Neural crest cell (in vitro differentiated cells): ENCODE measurements at regions not wholly inside any gene's neighbourhood (a gene's known extent, or its start where the extent isn't known, plus 50 kb on each side); places are given as distances from the start of the nearest gene placed in this dataset.

ENCODE experiments used
- DNase-seq: peaks from one replicate; pipeline ENCODE4 v3.0.0; 2021; ENCODE audit warnings: low read depth, mixed read lengths, low spot score
- H3K27ac Mint-ChIP-seq: one replicate; pipeline ENCODE4 v1.8.0; 2021; ENCODE audit warnings: mild to moderate bottlenecking, mixed read lengths; ENCODE audit not compliant: unreplicated experiment
- H3K27me3 Mint-ChIP-seq: 2 replicates; pipeline ENCODE4 v1.8.0; 2021; ENCODE audit warnings: low read depth, mild to moderate bottlenecking, mixed read lengths
- H3K36me3 Mint-ChIP-seq: 2 replicates; pipeline ENCODE4 v1.8.0; 2021; ENCODE audit warnings: low read depth, mild to moderate bottlenecking, mixed read lengths
- H3K4me1 Mint-ChIP-seq: 2 replicates; pipeline ENCODE4 v1.8.0; 2021; ENCODE audit warnings: mixed read lengths
- H3K4me3 Mint-ChIP-seq: one replicate; pipeline ENCODE4 v1.8.0; 2021; ENCODE audit warnings: mild to moderate bottlenecking, mixed read lengths
- H3K9me3 Mint-ChIP-seq: 2 replicates; pipeline ENCODE4 v1.8.0; 2021; ENCODE audit warnings: mixed read lengths
- TF ChIP-seq, protein P1 (sequence below): fragments of 200-600 bp; sonication (generic); conservative IDR thresholded peaks from 2 replicates; pipeline ENCODE4 v1.5.0; 2021; ENCODE audit warnings: antibody characterized with exemption, mild to moderate bottlenecking

GRCh38 chr10:10819206-10819856 lies 198.3 kb upstream of the CELF2 start:
- H3K4me3 Mint-ChIP-seq, result no peak overlapping the region
- H3K36me3 Mint-ChIP-seq, result peaks cover 5% of the 10 kb centered on the region
- H3K4me1 Mint-ChIP-seq, result peaks cover 10% of the 10 kb centered on the region
- no peak for DNase-seq
- H3K27ac Mint-ChIP-seq, result no peak overlapping the region
- TF ChIP-seq, protein P1, sequence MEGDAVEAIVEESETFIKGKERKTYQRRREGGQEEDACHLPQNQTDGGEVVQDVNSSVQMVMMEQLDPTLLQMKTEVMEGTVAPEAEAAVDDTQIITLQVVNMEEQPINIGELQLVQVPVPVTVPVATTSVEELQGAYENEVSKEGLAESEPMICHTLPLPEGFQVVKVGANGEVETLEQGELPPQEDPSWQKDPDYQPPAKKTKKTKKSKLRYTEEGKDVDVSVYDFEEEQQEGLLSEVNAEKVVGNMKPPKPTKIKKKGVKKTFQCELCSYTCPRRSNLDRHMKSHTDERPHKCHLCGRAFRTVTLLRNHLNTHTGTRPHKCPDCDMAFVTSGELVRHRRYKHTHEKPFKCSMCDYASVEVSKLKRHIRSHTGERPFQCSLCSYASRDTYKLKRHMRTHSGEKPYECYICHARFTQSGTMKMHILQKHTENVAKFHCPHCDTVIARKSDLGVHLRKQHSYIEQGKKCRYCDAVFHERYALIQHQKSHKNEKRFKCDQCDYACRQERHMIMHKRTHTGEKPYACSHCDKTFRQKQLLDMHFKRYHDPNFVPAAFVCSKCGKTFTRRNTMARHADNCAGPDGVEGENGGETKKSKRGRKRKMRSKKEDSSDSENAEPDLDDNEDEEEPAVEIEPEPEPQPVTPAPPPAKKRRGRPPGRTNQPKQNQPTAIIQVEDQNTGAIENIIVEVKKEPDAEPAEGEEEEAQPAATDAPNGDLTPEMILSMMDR, result no peak
- H3K27me3 Mint-ChIP-seq, result no peaks in the 10 kb centered on the region
- H3K9me3 Mint-ChIP-seq, result peaks cover 11% of the 10 kb centered on the region

DNA sequence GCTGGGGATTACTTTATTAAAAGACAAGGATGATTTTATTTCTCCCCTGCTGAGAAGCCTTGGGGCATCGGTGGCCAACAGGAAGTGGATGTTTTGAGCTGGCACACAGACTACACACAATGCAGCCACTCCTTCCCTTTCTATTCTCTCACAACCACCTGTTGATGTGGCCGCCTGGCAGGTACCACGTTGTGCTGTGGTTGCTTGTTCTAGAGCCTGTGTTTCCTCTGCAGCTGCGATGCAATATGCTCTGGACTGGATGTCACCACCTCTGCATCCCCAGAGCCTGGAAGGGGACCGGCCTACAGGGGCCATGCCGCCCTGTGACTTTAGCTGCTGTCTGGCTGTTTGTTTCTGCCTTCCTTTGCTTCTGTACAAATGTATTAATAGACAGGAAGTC lies 195.7 kb upstream of the CELF2 start:
- H3K4me3 Mint-ChIP-seq, result no peak overlapping the region
- no peak for DNase-seq
- TF ChIP-seq, protein P1, result no peak
- peaks cover 13% of the 10 kb centered on the region for H3K9me3 Mint-ChIP-seq
- H3K4me1 Mint-ChIP-seq, result peaks cover 15% of the 10 kb centered on the region
- no peak overlapping the region for H3K27ac Mint-ChIP-seq
- H3K36me3 Mint-ChIP-seq, result peaks cover 5% of the 10 kb centered on the region
- no peaks in the 10 kb centered on the region for H3K27me3 Mint-ChIP-seq

GRCh38 chr10:10824591-10825148 lies 193.0 kb upstream of the CELF2 start:
- no peaks in the 10 kb centered on the region for H3K27me3 Mint-ChIP-seq
- peaks cover 8% of the 10 kb centered on the region for H3K9me3 Mint-ChIP-seq
- peaks cover 15% of the 10 kb centered on the region for H3K4me1 Mint-ChIP-seq
- no peak overlapping the region for H3K27ac Mint-ChIP-seq
- peaks cover 5% of the 10 kb centered on the region for H3K36me3 Mint-ChIP-seq
- TF ChIP-seq, protein P1, result no peak
- DNase-seq, result no peak
- no peak overlapping the region for H3K4me3 Mint-ChIP-seq

DNA sequence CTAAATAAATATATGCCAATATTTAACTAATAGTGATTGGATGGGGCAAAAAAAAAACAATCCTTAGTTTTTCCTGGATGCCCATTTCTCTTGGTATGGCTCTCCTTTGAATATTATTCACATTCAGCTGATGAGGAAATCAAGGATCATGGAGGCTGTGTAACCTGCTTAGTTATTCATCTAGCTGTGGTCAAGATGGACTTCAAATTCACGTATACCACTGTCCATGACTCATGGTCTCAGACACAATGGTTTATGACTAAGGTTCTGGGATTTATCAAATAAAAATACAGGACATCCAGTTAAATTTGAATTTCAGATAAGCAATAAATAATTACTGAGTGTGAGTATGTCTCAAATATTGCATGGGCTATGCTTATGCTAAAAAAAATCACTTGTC lies 191.5 kb upstream of the CELF2 start:
- Mint-ChIP-seq H3K4me3 (no peak overlapping the region), H3K4me1 (peaks cover 15% of the 10 kb centered on the region), H3K9me3 (peaks cover 4% of the 10 kb centered on the region), H3K27ac (no peak overlapping the region), H3K27me3 (no peaks in the 10 kb centered on the region), H3K36me3 (no peaks in the 10 kb centered on the region)
- TF ChIP-seq, protein P1, result no peak
- DNase-seq, result no peak

DNA sequence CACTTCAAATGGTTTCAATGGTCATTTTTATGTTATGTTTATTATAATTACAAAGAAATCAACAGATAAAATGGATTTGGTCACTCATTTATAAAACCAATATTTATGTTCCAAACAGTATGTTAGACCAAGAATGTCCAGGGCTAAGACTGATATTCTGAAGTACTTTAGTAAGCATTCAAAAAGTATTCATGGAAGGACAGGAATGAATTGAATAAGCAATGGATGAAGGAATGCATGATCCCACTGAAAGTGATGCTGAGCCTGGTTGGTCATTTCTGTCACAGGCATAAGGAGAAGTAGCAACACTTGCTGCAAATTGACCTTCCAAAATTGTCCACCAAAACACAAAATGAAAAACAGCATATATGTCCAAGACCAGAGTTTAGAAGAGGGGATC lies 189.0 kb upstream of the CELF2 start:
- Mint-ChIP-seq H3K4me1 (peaks cover 6% of the 10 kb centered on the region), H3K4me3 (no peak overlapping the region), H3K27ac (no peak overlapping the region), H3K9me3 (peaks cover 9% of the 10 kb centered on the region), H3K27me3 (no peaks in the 10 kb centered on the region), H3K36me3 (peaks cover 2% of the 10 kb centered on the region)
- no peak for DNase-seq
- TF ChIP-seq, protein P1, result no peak
